ENCODE measurements at regions not wholly inside any gene's neighbourhood (a gene's known extent, or its start where the extent isn't known, plus 50 kb on each side); places are given as distances from the start of the nearest gene placed in this dataset.

DNA sequence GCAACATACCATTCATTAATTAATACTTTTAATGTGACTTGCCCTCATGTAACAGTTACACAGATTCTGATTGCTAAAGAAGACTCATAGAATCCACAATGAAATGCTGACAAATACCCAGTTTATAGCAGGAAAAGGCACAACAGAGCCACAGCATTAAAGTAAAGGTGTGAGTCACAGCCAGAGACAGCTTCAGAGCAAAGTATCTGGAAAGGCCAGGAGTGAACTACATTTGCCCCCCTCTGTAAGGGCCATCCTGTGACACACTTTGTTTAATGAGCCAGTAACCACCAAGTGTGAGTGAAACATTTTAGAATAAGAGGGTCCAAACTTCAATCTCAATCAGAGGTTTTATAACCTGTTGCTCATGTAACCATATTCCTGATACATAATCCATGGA lies 133.8 kb upstream of the TACR3 start:
- TF ChIP-seq, protein P1, sequence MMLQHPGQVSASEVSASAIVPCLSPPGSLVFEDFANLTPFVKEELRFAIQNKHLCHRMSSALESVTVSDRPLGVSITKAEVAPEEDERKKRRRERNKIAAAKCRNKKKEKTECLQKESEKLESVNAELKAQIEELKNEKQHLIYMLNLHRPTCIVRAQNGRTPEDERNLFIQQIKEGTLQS (IDR thresholded peaks at IDR 0.05), result no peak
- no peak for TF ChIP-seq YY1 (IDR thresholded peaks at IDR 0.05; ENCODE audit: extremely low read depth, insufficient replicate concordance, low read depth, low read length)
- no peak for TF ChIP-seq SIN3A (IDR thresholded peaks at IDR 0.05; ENCODE audit: low read depth)
- no peak for TF ChIP-seq SRF (IDR thresholded peaks at IDR 0.05; ENCODE audit: low read depth)
- no peak for TF ChIP-seq EGR1 (IDR thresholded peaks at IDR 0.05; ENCODE audit: low read depth)
- no peak for TF ChIP-seq TCF7L2 (IDR thresholded peaks at IDR 0.05; ENCODE audit: borderline replicate concordance, extremely low read depth, insufficient read depth, insufficient read length)
- no peak for TF ChIP-seq POLR2A (IDR thresholded peaks at IDR 0.05; ENCODE audit: borderline replicate concordance, extremely low read depth, insufficient read depth, insufficient read length)
- TF ChIP-seq CEBPB (IDR thresholded peaks at IDR 0.05; ENCODE audit: low read depth), result no peak
- no peak for TF ChIP-seq ELF1 (IDR thresholded peaks at IDR 0.05; ENCODE audit: borderline replicate concordance, low read depth)
- no peak for TF ChIP-seq FOSL1 (IDR thresholded peaks at IDR 0.05; ENCODE audit: low read depth)
- TF ChIP-seq JUND (IDR thresholded peaks at IDR 0.05), result no peak
- no peak for TF ChIP-seq REST (IDR thresholded peaks at IDR 0.05; ENCODE audit: low read depth)
- TF ChIP-seq SP1 (IDR thresholded peaks at IDR 0.05; ENCODE audit: low read depth), result no peak
- TF ChIP-seq POLR2AphosphoS5 (IDR thresholded peaks at IDR 0.05; ENCODE audit: low read depth, low read length), result no peak
- no peaks in the 10 kb centered on the region for H3K9me2 ChIP-seq (ENCODE audit: insufficient read depth)
- no peaks in the 10 kb centered on the region for H3K27me3 ChIP-seq (ENCODE audit: insufficient read depth, low read length)
- CTCF ChIA-PET, result no interaction called here
- H2AFZ ChIP-seq (ENCODE audit: low read depth, low read length, poor library complexity, severe bottlenecking), result no peak overlapping the region
- H3K79me2 ChIP-seq (ENCODE audit: insufficient read depth, low read length), result no peaks in the 10 kb centered on the region
- H3K9ac ChIP-seq (ENCODE audit: low read length), result no peak overlapping the region
- H3K36me3 ChIP-seq (ENCODE audit: control insufficient read depth in 1 of 2, insufficient read depth in 2 of 2, low read length in 2 of 2), result no peaks in the 10 kb centered on the region
- intact Hi-C loops (cut with micrococcal nuclease), result no loop called here
- RAD21 ChIA-PET (ENCODE audit: low non-redundant PET in 1 of 2, low total read pairs in 2 of 2, uncharacterized antibody in 2 of 2, unreplicated experiment in 2 of 2), result no interaction called here
- H4K20me1 ChIP-seq (ENCODE audit: insufficient read depth), result no peaks in the 10 kb centered on the region
- no TSS peak for BruUV-seq (replicated peaks)
- ATAC-seq (no peak), DNase-seq (ENCODE audit: low read depth, low spot score) (no peak)
- no peak overlapping the region for H3K4me2 ChIP-seq (ENCODE audit: low read length)
- H3K9me3 ChIP-seq (ENCODE audit: control insufficient read depth in 1 of 2, insufficient read depth in 1 of 2, low read depth in 1 of 2, low read length in 2 of 2), result no peaks in the 10 kb centered on the region; a peak in 1 of 4 replicates
- POLR2A ChIA-PET, result no interaction called here
- H3K27ac ChIP-seq (ENCODE audit: low read depth, low read length), result no peak overlapping the region
- no peak overlapping the region for H3K4me3 ChIP-seq (replicated peaks in 1 of 2; ENCODE audit: low read depth in 1 of 2, low read length in 2 of 2)
- H3K4me1 ChIP-seq (ENCODE audit: control insufficient read depth in 1 of 2, insufficient read depth in 2 of 2, low read length in 2 of 2), result peaks cover 0 to 5% of the 10 kb centered on the region in 2 experiments; a peak in 1 of 4 replicates
